GM19372 (cell line): ENCODE measurements at regions not wholly inside any gene's neighbourhood (a gene's known extent, or its start where the extent isn't known, plus 50 kb on each side); places are given as distances from the start of the nearest gene placed in this dataset.

Experiments
- ATAC-seq: cut with Tn5 transposase; IDR thresholded peaks from one replicate; pipeline ENCODE4 v1.9.1; 2021; ENCODE audit warnings: mild to moderate bottlenecking, low read depth, moderate library complexity; ENCODE audit not compliant: unreplicated experiment

DNA sequence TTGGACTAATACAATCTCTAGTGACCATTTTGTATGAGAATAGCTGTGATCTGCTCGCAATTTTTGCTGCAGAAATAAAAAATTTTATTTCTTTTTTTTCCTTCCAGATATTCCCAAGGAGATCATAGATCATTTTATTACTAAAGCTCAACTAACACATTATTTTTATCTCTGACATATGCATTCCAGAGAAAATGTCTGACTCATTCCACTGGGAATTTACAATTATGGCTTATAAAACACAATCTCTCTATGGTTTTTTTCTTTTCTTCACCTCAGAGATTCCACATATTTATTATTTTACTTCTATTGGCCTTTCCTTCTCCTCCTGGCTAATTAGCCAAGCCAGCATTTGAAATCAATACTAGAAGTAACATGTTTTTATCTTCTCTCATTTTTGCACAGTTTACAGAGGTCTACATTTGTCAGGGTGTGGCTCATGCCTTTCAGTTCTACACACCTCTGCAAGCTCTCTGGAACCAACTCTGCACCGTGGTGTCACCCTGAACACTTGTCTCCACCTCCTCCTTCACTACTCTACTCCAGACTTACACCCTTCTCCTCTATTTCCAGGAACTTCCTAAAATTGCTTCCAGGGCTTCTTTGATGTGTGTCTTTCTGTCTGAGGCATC is 59.8 kb upstream of the GPM6A start:
- no peak for ATAC-seq

GRCh38 chr4:175873707-175874106 is 61.6 kb upstream of the GPM6A start:
- no peak for ATAC-seq

DNA sequence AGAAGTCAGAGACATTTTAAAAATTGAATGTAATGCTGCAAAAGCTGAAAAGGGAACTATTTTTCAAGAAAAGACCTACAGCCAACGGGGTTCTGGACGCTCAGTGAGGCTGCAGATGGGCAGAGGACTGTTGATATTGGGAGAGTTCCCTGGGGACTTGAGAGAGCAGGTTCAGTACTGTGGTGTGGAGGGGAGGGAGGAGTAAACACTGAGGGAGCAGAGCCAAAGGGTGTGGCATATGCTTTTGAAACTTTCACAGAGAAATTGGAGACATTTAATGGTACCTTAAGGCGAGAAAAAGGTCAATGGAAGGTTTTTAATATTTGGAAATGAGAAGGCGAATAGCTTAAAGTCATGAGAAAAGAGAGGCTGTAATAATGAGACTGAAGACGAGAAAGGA is 62.2 kb upstream of the GPM6A start:
- ATAC-seq = no peak

DNA sequence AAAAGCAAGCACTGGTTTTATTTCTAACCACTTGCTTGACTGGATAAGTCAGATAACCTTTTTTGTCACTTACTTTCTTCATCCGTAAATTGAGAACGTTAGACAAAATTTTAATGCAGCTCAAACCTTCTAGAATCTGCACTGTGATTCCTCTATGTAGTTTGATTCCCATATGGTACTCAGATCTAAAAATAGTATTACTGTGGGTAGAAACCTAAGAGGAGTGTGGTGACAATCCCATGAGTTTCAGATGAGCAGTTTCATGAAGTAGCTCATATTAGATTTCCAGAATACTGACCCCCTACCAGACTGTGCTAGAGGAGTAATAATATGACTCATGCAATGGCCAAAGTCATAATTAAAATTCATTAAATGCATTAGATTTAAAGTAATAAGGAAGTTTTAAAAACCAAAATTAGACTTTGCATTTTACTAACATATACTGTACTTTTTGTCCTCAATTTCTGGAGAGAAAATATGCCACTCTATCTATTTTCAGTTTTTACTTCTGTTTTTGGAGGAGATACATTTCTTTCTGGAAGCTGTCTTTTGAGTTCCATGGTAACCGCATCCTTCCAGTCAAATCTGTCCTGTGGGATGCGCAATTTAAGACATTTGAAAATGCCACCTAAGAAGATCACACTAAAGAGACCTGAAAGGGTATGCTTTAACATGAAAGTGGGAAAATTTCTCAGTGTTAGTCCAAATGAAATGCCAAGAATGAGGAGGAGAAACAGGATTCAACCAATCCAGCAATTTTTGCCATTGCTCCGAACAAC is 64.1 kb upstream of the GPM6A start:
- no peak for ATAC-seq

DNA sequence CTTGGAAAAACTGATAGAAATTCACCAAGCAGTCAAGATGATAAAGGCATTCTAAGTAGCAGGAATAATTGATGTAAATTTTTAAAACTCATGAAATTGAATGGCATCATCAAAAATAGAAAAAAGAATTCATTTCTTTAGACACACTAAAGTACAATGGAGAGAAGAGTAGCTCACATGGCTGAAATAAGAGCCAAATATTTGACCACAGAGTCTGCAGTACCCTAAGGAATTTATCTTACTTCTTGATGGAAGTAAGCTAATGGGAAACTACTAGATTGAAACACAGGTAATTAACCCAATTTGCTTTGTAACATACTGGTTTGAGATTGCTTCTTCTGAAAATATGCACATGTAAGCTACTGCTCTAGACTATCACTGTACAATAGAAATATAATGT is 70.8 kb upstream of the GPM6A start:
- ATAC-seq = no peak

GRCh38 chr4:175884048-175884447 is 72.0 kb upstream of the GPM6A start:
- ATAC-seq = no peak

- ATAC-seq = no peak
These were observed 79.2 kb upstream of the GPM6A start for GRCh38 chr4:175891231-175891630.

- no peak for ATAC-seq
These were observed 79.8 kb upstream of the GPM6A start for GRCh38 chr4:175891851-175892250.

DNA sequence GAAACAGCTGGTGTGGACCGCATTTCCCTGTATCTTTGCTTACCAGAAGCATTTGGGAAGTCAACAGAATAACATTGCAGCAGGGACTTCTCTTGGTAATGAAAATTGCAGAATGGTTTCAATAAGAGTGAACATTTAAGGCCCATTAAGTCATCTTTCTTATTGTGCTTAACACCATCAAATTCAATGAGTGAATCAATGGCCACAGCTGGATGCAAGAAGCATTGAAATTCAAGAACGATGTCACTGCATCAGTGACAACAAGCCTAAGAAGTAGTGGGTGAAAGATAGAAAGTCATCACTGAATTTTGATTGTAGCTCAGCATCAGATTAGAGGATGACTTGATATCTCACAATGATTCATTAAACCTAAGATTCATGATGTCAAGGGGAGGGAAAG is 93.9 kb upstream of the GPM6A start:
- no peak for ATAC-seq

- no peak for ATAC-seq
These were observed 94.3 kb upstream of the GPM6A start for GRCh38 chr4:175906384-175906783.

GRCh38 chr4:175910700-175911099 is 98.6 kb upstream of the GPM6A start:
- no peak for ATAC-seq

DNA sequence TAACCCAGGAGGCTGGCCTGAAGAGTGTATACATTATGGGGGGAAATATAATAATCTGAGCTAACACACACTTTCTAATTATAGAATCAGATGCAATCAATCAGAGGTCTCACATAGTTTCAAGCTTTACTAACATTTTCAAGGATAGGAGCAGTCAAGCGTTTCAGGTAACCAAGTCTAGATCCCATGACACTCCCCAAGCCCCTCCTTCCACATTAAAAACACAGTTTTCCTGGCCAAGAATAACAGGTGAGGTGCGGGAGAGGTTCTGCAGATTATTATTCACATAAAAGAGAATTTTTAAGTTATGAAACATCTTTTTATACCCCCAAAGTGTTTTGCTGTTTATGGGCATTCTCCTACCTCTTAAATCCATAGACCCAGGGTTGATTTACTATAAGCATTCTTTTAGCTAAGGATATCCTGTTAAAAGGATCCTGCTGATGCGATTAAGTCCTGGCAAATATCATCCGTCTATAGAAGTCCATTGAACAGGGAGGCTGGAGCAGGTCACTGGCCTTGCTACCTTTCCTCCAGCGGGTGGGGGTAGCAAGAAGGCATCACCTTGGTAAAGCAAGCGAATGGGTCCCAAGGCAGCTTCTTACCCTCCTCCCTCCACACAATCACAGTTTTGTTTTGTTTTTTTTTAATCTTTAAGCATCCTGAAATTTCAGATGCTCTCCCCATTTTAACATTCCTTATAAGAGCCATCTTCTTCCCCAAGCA is 104.7 kb upstream of the GPM6A start:
- ATAC-seq = no peak

DNA sequence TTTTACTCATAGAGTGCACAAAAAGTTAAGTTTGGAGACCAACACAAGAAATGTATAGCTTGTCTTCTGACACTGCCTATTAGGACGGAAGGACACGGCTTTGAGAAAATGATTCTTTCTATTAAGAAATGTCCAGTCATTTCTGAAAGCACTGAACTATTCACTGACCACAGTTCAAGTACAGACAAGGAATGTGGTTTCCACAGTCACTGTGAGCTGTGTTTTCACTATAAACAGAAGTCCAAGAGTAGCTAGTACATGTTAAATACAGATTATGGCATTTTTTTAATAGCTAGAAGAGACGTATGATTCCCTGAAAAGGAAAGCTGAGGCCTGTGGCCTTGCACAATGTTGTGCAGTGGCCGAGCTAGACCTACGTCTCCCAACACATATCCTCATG is 115.1 kb upstream of the GPM6A start:
- no peak for ATAC-seq

DNA sequence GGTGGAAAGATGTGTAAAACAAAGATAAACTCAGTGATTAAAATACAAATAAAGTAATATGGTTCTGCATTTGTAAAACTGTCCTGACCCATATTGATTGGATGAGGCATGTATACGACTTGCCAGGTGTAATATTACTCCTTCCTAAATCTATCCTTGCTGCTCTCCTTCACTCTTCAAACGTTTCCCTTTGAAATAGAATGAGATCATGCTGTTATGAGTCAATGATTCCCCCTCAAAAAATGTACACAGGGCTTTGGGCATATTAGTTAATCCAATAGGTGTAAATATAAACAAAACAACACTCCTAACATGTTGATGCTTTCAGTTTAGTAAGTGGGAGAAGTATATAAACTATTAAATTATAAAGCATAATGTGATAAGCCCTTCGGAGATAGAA is 117.4 kb upstream of the GPM6A start:
- no peak for ATAC-seq

DNA sequence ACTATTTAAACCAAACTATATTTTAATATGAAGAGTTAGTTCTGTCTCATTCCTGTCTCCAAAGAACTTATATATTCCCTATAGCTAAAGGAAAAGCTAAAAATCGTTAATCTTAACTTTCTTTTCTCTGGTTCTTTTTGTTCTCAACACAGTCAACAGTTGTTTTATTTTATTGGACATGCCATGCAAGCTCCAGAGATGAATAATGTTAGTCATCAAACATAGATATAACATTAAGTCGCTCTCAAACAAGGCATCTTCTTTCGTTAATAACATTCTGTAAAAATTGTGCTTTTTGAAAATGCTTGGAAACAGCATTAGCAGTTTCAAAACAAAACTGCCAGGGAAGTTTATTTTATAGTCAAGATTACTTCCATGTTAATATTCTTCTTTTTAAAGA is 117.9 kb upstream of the GPM6A start:
- ATAC-seq = no peak

GRCh38 chr4:175930471-175930870 is 118.4 kb upstream of the GPM6A start:
- no peak for ATAC-seq

DNA sequence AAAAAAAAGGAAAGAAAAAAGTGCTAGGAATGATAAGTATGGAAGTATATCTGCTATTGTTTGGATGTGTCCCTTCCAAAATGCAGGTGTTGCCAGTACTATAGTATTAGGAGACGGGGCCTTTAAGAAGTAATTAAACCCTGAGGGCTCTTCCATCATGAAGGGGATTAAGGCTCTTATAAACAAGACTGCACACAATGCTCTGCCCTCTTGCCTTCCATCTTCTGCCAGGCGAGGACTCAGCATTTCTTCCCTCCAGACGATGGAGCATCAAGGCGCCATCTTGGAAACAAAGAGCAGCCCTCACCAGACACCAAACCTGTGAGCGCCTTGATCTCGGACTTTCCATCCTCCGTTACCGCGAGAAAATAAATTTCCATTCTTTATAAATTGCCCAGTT is 120.1 kb upstream of the GPM6A start:
- no peak for ATAC-seq

DNA sequence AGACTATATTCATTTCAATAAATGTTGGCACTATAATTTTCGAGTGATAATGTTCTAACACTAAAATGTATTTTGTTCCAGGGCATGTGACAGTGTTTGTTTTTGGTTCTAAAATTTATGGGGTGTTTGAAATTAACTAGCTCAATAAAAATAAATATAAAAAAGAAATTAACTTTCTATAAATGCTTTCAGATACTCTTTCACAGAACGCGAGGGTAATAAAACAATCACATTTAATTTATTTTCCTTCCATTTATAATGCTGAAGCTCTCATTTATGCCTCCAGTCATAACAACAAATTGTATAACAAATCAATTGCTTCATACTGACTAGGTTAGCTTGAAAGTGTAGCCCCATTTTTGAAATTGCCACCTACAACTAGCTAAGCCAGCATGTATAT is 122.4 kb upstream of the GPM6A start:
- ATAC-seq = no peak

GRCh38 chr4:175935016-175935661 is 123.1 kb upstream of the GPM6A start:
- ATAC-seq = no peak

DNA sequence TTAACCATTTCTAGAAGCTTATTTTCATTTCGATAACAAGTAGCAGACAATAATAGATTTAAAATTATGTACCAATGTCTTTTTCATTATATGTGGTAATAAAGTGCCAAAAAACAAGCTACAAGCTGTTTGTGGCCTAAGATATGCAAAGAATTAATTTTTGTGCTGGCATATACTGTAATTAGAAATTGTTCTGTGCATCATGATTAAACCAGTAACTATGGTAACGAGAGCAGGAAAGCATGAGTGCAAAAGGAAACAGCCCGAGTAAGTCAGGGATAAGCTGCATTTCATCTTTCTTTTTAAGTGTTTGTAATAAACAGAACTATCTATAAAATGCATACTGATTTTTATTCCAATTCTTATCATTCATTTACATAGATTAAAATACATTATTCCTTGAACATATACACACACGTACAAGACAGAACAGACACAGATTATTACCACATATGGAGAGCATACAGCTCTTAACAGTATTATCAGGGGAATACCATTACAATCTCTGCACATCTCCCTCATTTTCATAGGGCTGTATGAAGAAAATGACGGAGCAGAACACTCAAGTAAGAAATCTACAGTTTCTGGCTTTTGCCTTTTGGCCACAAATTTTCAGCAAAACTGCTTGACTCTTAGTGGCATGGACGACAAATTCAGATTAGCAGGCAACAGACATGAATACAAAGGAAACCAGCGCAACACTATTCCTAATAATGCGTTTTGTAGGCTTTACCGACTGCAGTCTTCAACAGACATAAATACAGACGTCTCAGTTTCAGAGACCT is 121.3 kb upstream of the WDR17 start:
- ATAC-seq = no peak
